ENCODE measurements at regions not wholly inside any gene's neighbourhood (a gene's known extent, or its start where the extent isn't known, plus 50 kb on each side); places are given as distances from the start of the nearest gene placed in this dataset.

DNA sequence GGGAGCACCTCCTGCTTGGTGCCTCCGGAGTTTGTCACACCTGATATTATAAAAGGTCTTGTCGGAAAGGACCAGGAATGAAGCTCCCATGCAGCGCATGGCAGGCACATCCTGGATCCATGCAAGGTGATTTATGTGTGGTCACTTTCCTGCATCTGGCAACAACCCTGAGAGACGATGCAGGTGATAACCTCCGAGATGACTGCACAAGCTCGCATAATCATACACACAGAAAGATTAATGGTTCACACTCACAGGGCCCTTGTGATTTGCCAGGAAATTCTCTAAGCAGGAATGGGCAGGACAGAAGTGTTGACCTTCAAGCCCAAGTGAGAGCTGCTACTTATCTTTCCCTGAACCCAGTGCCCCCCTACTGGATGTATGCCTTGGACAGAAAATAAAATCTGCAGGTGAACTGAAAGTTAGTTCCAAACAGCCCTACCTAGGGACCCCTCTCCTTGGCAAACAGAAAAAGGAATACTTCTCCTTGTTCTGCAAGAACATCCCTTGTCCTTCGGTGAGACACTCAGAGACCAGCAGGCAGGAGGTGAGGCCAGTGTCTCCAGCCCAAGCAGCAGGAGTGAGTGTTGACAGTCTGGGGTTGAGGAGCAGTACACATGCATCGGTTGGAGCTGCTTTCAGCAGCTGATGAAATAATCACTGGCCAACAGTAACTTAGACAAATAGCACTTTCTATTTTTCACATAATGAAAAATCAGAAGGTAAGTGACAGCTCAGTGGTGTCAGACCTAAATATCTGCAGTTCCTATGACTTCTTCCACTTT lies 619.4 kb upstream of the B3GAT1 start:
- TF ChIP-seq POLR2A (IDR thresholded peaks at IDR 0.05) (no peak), POLR2AphosphoS5 (IDR thresholded peaks at IDR 0.05) (no peak)
- TF ChIP-seq, protein P1, sequence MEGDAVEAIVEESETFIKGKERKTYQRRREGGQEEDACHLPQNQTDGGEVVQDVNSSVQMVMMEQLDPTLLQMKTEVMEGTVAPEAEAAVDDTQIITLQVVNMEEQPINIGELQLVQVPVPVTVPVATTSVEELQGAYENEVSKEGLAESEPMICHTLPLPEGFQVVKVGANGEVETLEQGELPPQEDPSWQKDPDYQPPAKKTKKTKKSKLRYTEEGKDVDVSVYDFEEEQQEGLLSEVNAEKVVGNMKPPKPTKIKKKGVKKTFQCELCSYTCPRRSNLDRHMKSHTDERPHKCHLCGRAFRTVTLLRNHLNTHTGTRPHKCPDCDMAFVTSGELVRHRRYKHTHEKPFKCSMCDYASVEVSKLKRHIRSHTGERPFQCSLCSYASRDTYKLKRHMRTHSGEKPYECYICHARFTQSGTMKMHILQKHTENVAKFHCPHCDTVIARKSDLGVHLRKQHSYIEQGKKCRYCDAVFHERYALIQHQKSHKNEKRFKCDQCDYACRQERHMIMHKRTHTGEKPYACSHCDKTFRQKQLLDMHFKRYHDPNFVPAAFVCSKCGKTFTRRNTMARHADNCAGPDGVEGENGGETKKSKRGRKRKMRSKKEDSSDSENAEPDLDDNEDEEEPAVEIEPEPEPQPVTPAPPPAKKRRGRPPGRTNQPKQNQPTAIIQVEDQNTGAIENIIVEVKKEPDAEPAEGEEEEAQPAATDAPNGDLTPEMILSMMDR (IDR thresholded peaks at IDR 0.05): no peak
- H3K9me3 ChIP-seq: no peaks in the 10 kb centered on the region
- no peak overlapping the region for H3K27ac ChIP-seq
- no peak for DNase-seq (ENCODE audit: low spot score)
- no peak overlapping the region for H3K4me3 ChIP-seq
- H3K36me3 ChIP-seq: no peaks in the 10 kb centered on the region
- peaks cover 2% of the 10 kb centered on the region for H3K27me3 ChIP-seq (replicated peaks; ENCODE audit: insufficient read depth)
- intact Hi-C loops (cut with DNase I): no loop called here
- WGBS: 72% methylated on average over 6 of the region's 8 CpGs
- H3K4me1 ChIP-seq (replicated peaks): no peaks in the 10 kb centered on the region

DNA sequence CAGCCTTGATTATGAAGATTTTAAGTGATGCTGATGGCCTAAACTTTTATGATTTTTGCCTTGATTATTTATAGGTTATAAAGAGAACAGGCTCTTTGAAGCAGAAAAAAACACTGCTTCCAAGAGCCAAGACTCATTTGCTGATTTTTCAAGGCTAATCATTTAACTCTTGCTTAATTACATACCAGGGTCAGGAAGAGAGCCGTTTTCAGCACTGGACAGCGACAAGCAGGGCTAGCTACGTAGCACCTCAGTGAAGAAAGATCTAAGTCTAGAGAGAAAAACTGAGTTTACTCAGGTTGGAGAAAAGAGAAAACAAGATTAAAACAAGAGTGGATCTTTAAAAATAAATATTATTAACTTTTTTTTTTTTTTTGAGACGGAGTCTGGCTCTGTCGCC lies 615.4 kb upstream of the B3GAT1 start:
- whole genome bisulfite sequencing: 30% methylated on average over 5 of the region's 5 CpGs
- peaks cover 2% of the 10 kb centered on the region for H3K27me3 ChIP-seq (replicated peaks; ENCODE audit: insufficient read depth)
- no peak overlapping the region for H3K27ac ChIP-seq
- H3K36me3 ChIP-seq: no peaks in the 10 kb centered on the region
- no peak overlapping the region for H3K4me3 ChIP-seq
- intact Hi-C loops (cut with DNase I): no loop called here
- no peaks in the 10 kb centered on the region for H3K9me3 ChIP-seq
- no peaks in the 10 kb centered on the region for H3K4me1 ChIP-seq (replicated peaks)
- TF ChIP-seq POLR2A (IDR thresholded peaks at IDR 0.05): no peak
- TF ChIP-seq, protein P1 (IDR thresholded peaks at IDR 0.05): no peak
- DNase-seq (ENCODE audit: low spot score): no peak

DNA sequence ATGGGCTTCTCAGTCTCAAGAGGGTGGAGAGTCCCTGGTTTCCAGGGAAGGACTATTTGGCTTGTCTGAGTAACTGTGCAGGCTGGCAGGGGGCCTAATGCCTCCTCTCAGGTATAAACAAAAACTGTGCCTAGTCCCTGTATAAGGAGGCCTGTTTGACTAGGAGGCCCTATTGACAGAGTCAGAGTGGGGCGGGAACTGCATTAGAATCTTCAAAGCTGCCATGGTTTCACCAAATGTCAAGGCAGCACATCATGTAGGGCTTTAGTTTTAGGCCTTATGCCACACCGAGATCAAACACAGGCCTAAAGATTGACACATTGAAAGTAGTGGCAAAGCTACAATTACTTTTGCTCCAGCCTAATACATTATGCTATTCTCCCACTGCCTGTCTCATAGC lies 611.5 kb upstream of the B3GAT1 start:
- no peak for TF ChIP-seq POLR2A (IDR thresholded peaks at IDR 0.05)

DNA sequence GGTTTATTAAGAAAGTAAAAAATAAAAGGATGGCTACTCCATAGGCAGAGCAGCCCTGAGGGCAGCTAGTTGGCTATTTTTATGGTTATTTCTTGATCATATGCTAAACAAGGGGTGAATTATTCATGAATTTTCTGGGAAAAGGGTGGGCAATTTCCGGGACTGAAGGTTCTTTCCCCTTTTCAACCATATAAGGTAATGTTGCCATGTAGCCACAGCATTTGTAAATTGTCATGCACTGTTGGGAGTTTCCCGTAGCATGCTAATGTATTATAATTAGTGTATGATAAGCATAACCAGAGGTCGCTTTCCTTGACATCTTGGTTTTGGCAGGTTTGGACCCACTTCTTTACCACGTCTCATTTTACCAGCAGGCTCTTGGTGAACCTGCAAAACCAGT lies 610.4 kb upstream of the B3GAT1 start:
- intact Hi-C loops (cut with DNase I): no loop called here
- 70% methylated on average over 4 of the region's 4 CpGs for WGBS
- H3K9me3 ChIP-seq: no peaks in the 10 kb centered on the region
- H3K27me3 ChIP-seq (replicated peaks; ENCODE audit: insufficient read depth): no peaks in the 10 kb centered on the region
- H3K4me3 ChIP-seq: no peak overlapping the region
- no peak overlapping the region for H3K27ac ChIP-seq
- no peaks in the 10 kb centered on the region for H3K4me1 ChIP-seq (replicated peaks)
- no peak for DNase-seq (ENCODE audit: low spot score)
- no peak for TF ChIP-seq POLR2AphosphoS5 (IDR thresholded peaks at IDR 0.05)
- TF ChIP-seq, protein P1 (IDR thresholded peaks at IDR 0.05): no peak
- no peak for TF ChIP-seq POLR2A (IDR thresholded peaks at IDR 0.05)
- no peaks in the 10 kb centered on the region for H3K36me3 ChIP-seq

More for the DNA sequence above, 611.5 kb upstream of the B3GAT1 start:
- H3K4me1 ChIP-seq (replicated peaks): no peaks in the 10 kb centered on the region
- H3K9me3 ChIP-seq: no peaks in the 10 kb centered on the region
- H3K27me3 ChIP-seq (replicated peaks; ENCODE audit: insufficient read depth): no peaks in the 10 kb centered on the region
- no peak overlapping the region for H3K4me3 ChIP-seq
- intact Hi-C loops (cut with DNase I): no loop called here
- H3K36me3 ChIP-seq: no peaks in the 10 kb centered on the region
- no peak overlapping the region for H3K27ac ChIP-seq
- no peak for DNase-seq (ENCODE audit: low spot score)
- 89% methylated on average over 2 of the region's 2 CpGs for WGBS

DNA sequence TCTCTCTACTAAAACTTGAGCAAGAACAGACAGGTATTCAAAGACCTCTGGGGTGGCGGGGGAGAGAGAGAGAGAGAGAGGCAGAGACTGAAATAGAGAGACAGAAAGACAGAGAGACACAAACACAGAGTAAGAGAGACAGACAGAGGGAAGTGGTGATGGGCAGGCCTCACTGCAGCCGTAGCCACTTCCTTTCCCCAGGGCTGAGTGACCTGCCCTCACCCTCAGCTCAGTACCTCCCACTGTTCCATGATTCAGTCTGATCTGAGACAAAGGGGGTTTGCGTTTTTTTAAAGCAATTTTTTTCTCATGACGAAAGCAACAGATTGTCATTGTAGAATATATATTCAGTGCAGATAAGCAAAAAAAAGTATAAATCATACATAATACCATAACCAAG lies 607.9 kb upstream of the B3GAT1 start:
- WGBS: 66% methylated on average over 4 of the region's 4 CpGs
- no peaks in the 10 kb centered on the region for H3K4me1 ChIP-seq (replicated peaks)

More for the DNA sequence above, 607.9 kb upstream of the B3GAT1 start:
- intact Hi-C loops (cut with DNase I): no loop called here
- no peak for DNase-seq (ENCODE audit: low spot score)
- peaks cover 3% of the 10 kb centered on the region for H3K9me3 ChIP-seq
- H3K27ac ChIP-seq: no peak overlapping the region
- TF ChIP-seq POLR2A (IDR thresholded peaks at IDR 0.05): no peak
- TF ChIP-seq, protein P1 (IDR thresholded peaks at IDR 0.05): no peak
- H3K36me3 ChIP-seq: no peaks in the 10 kb centered on the region
- no peak overlapping the region for H3K4me3 ChIP-seq
- H3K27me3 ChIP-seq (replicated peaks; ENCODE audit: insufficient read depth): no peaks in the 10 kb centered on the region

Data from prostate gland (tissue), 2 donors.